ENCODE measurements at regions not wholly inside any gene's neighbourhood (a gene's known extent, or its start where the extent isn't known, plus 50 kb on each side); places are given as distances from the start of the nearest gene placed in this dataset.

DNA sequence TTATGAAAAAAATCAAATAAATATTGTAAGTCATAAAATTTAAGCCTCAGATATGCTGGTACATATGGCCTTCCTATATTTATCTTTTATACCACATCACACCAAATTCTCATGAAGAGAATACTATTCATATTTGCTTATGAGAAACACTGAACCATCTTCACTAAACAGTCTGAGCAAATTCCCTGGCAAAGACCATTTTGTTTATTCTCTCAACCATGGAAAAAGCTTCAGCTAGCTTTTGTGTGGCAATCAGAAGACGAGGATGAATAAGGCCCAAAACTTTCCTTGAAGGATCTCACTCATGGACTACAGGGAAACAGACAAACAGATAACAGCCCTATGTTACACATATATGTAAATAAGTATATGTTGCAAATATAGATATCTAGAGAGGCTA, 252.1 kb downstream of the TMX3 start:
- DNase-seq (ENCODE audit: low read depth) = no peak

DNA sequence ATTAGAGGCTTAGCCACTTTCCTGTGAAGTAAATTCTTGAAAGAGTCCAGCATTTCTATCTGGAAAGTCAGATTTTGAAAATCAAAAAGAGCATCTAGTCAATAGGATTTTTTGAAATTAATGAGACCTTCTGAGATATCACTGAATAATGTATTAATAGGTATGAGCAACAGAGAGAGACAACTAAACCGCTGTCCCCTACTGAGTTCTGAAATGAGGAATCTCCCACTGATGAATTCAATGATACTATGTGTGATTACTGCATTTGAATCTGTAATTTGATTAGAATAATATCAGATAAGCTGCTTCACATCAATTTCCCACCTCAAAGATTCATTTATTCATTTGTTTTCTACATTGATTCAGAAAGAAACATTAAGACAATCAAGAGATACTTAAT, 252.8 kb downstream of the TMX3 start:
- no peak for DNase-seq (ENCODE audit: low read depth)

DNA sequence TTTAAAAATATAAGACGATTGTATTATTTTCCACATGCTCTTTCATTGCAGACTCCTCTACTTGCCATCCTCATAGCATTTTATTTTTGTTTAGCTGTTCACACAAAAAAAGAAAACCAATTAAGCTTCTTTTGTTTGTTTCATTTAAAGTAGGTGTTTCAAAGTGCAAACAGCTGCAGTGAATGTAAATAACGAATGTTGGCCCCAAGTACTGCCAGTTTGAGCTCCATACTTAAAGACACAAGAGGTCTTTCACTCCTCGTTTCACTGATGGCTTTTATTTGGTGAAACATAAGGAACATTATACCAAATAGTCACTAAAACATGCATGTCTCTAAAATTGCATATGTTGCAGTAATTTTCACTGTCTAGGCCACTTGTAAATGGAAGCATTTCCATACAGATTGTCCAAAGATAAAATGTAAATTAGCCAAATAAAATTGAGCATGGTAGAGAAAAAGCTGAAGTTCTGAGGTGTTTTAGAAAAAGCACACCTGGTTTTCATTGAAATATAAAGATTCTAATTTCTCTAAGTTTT, 253.4 kb downstream of the TMX3 start:
- DNase-seq (ENCODE audit: low read depth) = no peak

DNA sequence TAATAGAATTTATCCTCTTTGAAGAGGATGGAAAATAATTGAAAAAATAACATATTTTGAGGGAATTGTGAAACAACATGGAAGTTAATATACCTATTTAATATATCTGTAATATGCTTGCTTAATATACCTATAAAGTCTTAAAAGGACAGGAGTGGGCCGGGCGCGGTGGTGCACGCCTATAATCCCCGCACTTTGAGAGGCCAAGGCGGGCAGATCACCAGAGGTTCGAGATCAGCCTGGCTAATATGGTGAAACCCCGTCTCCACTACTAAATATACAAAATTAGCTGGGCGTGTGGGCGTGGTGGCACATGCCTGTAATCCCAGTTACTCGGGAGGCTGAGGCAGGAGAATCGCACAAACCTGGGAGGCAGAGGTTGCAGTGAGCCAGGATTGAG, 254.9 kb downstream of the TMX3 start:
- no peak for DNase-seq (ENCODE audit: low read depth)

GRCh38 chr18:68456985-68457384, 257.9 kb downstream of the TMX3 start:
- no peak for DNase-seq (ENCODE audit: low read depth)

DNA sequence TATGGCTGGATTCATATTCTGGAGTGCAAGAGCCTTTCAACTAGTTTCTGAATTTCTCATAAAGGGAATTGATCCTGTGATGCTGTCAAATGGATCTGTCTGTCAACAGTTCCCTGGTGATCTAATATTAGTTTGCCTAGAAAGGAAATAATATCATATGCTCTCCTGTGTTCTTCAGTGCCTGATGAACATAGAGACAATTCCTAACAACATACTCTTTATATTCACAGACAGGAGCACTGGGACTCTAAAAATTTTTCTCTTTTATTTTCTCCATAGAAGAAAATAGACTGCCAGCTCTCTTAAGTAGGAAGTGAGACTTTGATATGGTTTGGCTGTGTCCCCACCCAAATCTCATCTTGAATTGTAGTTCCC, 259.7 kb downstream of the TMX3 start:
- DNase-seq (ENCODE audit: low read depth) = no peak

DNA sequence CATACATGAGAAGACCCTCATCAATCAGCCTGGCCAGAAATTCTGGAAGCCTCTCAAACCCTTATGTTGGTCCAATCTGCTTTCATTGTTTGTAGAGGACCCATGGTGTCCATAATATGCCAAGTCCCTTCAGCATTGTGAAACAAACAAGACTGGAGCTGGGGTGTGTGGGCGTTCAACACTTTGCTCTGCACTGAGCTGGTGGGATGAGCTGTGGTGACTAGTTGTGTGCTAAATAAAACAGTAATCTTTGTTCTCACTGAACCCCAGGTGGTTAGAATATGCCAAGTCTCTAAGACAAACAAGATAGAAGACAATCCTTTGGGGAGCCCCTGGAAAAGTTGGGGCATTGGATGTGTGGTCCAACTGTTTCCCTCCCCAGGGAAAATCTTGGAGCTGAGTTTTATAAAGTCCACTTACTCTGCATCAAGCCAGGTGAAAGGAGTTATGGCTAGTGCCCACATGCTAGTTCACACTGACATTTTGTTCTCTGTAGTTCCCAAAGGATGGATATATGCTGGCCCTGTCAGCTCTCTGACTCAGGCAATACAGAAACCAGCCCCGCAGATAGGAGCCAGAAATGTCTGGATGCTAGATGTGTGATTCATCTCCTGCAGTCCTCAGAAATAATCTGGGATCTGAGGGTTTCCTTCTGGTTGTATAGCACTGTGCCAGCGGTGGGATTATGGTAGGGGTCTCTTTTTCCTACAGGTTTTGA, 260.2 kb downstream of the TMX3 start:
- no peak for DNase-seq (ENCODE audit: low read depth)

DNA sequence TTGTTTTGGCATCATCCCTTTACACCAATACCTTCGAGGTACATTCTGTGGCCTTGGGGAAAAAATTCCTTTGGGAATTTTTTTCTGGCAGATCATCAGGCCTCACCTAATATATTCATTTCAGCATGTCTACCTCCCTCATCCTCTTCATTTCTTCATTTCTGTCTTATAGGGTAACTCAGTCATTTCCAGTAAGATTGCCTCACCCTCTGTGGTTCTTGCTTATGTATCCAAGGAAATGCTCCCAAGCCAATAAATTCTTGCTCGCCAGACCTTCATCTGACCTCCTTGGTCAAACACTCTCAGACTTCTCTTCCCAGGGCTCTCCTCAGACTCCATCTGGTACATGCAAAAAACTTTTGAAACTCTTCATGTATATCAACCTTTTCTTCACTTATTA, 265.6 kb downstream of the TMX3 start:
- DNase-seq (ENCODE audit: low read depth) = no peak

DNA sequence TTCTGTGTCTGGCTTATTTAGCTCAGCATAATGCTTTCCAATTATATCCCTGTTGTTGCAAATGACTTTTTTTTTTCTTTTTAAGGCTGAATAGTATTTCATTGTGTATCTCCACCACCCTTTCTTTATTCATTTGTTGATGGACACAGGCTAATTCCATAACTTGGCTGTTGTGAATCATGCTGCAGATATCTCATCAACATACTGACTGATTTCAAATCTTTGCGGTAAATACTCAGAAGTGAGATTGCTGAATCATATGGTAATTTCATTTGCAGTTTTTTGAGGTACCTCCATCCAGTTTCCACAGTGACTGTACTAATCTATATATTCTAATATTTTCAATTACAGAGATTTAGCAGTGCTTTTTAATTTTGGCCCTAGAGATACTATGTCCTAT, 266.2 kb downstream of the TMX3 start:
- no peak for DNase-seq (ENCODE audit: low read depth)

- no peak for DNase-seq (ENCODE audit: low read depth)
Measured at GRCh38 chr18:68447286-68447685, 267.6 kb downstream of the TMX3 start.

- DNase-seq (ENCODE audit: low read depth) = no peak
Measured at GRCh38 chr18:68445668-68446426, 269.1 kb downstream of the TMX3 start.

GRCh38 chr18:68445136-68445535, 269.8 kb downstream of the TMX3 start:
- DNase-seq (ENCODE audit: low read depth) = no peak

- DNase-seq (ENCODE audit: low read depth) = no peak
Measured at GRCh38 chr18:68441241-68441640, 273.7 kb downstream of the TMX3 start.

GRCh38 chr18:68440433-68440832, 274.5 kb downstream of the TMX3 start:
- no peak for DNase-seq (ENCODE audit: low read depth)

GRCh38 chr18:68439642-68440041, 275.3 kb downstream of the TMX3 start:
- DNase-seq (ENCODE audit: low read depth) = no peak

DNA sequence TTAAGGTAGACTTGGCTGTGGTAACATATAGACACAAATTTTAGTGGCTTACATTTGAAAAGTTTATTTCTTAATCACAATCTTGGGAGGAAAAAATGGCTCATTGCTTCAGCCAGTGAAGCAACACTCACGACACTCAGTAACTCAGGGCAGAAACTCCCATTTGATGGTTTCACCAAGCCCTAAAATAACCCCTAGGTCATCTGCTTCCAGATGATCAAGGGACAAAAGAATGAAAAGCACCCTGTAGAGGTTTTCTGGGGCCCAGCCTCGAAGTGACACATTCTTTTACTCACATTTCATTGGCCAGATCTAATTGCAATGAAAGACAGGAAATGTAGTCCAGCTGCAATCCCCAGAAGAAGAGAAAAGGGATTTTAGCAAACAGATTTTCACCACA, 275.9 kb downstream of the TMX3 start:
- DNase-seq (ENCODE audit: low read depth) = no peak

DNA sequence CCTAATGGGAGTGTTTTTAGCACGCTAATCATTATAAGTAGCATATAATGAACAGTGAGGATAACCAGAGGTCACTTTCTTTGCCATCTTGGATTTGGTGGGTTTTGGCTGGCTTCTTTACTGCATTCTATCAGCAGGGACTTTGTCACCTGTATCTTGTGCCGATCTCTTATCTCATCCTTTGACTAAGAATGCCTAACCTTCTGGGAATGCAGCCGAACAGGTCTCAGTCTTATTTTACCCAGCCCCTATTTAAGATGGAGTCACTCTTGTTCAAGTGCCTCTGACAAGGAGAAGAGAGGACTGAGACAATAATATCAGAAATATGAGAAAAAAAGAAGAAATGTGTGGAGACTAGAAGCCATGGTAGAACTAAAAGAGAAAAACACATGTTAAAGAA, 276.4 kb downstream of the TMX3 start:
- DNase-seq (ENCODE audit: low read depth) = no peak

- no peak for DNase-seq (ENCODE audit: low read depth)
Measured at GRCh38 chr18:68436485-68436884, 278.4 kb downstream of the TMX3 start.

DNA sequence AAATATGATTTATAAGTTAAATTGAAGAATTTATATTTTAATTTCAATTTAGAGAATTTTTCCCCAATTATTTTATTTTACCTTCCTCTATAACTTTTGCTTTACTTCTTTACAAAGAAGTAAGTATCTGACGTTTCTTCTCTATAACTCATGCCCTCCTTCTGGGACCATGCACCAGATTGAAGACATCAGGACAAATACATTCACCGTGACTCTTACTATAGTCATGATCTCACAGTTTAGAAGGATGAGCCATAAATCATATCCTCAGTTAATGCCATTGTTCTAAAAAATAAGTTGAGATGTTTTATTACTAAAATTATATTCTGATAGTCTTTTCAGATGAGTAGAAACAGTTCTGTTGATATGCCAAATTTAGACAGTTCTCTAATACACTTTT, 279.3 kb downstream of the TMX3 start:
- no peak for DNase-seq (ENCODE audit: low read depth)

GRCh38 chr18:68431922-68432198, 283.0 kb downstream of the TMX3 start:
- DNase-seq (ENCODE audit: low read depth) = no peak

- no peak for DNase-seq (ENCODE audit: low read depth)
Measured at GRCh38 chr18:68431111-68431921, 283.6 kb downstream of the TMX3 start.

- DNase-seq (ENCODE audit: low read depth) = no peak
Measured at GRCh38 chr18:68429841-68430240, 285.1 kb downstream of the TMX3 start.

DNA sequence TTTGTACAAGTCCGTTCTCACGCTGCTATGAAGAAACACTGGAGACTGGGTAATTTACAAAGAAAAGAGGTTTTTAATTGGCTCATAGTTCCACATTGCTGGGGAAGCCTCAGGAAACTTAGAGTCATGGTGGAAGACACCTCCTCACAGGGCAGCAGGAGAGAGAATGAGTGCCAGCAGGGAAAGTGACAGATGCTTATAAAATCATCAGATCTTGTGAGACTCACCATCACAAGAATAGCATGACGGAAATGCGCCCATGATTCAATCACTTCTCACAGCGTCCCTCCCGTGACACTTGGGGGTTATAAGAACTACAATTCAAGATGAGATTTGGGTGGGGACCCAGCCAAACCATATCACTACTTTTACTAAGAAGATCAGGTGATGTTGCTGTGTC, 285.8 kb downstream of the TMX3 start:
- DNase-seq (ENCODE audit: low read depth) = no peak
